HG02759 (cell line): ENCODE measurements at regions not wholly inside any gene's neighbourhood (a gene's known extent, or its start where the extent isn't known, plus 50 kb on each side); places are given as distances from the start of the nearest gene placed in this dataset.

Experiments
- ATAC-seq: cut with Tn5 transposase; IDR thresholded peaks from one replicate; pipeline ENCODE4 v1.9.1; 2021; ENCODE audit warnings: mild to moderate bottlenecking, moderate library complexity; ENCODE audit not compliant: unreplicated experiment

DNA sequence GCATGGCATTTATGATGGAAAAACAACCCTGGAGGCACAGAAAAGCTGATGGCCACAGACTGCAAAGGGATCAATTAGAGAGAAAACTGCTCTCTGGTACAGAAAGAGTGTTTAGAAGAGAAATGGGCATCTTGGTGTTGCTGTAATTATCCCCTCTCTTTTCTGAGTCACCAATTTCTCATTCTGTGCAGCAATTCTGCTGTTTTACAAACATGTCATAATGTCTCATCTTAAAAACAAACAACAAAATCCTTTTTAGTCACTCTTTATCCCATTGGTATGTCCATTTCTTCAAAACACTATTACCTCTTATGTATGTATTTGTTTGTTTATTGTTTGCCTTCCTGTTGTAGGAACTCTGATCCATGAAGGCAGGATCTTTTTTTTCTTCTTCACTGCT lies 73.9 kb upstream of the HK2 start:
- no peak for ATAC-seq

DNA sequence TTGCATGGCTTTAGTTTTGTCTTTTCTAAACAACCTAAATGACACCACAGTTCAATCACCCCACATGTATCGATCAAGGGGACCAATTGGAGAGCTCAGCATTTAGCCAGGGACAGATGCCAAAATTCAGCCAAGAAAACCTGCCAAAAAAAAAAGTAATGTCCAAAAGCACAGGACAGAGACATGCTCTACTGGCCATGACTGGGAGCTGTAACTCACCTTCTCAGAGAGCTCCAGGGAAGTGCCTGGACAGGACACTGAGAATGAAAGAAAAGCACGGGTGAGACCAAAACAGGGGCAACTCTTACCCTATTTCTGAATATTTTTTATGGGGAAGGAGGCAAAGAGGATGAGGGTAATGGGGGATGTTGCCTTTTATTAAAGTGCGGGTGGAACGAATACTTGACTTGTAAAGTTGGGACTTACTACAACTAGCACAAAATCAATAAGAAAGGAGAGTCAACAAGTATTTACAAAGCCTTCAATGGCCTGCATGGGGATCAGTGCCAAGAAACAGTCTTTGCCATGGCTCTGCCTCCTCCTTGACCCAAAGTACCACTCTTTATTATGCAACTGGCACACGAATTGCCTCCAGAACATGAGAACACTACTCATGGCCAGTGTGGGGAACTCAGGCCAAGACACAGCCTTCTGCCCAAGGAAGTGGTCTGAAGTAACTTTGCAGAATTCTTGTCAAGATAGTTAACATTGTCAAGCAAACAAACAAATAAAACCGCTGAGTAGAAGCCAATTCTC lies 72.9 kb upstream of the HK2 start:
- no peak for ATAC-seq

DNA sequence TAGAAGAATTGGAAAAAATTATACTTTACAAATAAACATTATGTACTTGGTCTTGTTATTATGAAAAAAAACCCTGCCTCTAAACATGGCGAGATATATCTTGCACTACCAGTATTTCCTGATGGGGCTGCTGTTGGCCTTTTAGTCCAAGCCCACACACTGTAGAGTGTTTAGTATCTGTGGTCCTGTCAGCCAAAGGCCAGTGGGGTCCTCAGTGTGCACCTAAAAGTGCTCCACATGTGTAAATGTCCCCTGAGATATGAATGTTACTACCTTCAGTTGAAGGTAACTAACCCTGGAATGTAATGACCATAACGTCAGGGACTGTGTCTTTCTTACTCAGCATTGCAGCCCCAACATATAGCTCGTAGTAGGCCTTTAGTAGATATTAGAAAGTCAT lies 71.1 kb upstream of the HK2 start:
- no peak for ATAC-seq

DNA sequence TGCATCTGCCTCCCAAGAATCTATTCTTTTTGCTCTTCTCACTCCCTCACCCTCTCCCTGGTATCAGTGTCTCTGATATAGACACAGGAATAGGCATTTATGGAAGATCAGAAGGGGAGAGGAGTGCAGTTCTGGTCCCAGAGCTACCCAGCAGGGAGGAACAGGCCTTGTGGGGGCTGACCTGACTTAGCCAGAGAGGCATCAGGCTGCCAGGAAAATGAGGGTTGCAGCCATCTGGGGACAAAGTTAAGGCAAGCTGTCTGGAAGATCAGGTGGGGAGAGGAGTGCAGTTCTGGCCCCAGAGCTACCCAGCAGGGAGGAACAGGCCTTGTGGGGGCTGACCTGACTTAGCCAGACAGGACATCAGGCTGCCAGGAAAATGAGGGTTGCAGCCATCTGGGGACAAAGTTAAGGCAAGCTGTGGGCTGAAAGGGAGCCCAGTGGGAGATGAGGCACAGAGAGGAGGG lies 69.9 kb upstream of the HK2 start:
- ATAC-seq: no peak

DNA sequence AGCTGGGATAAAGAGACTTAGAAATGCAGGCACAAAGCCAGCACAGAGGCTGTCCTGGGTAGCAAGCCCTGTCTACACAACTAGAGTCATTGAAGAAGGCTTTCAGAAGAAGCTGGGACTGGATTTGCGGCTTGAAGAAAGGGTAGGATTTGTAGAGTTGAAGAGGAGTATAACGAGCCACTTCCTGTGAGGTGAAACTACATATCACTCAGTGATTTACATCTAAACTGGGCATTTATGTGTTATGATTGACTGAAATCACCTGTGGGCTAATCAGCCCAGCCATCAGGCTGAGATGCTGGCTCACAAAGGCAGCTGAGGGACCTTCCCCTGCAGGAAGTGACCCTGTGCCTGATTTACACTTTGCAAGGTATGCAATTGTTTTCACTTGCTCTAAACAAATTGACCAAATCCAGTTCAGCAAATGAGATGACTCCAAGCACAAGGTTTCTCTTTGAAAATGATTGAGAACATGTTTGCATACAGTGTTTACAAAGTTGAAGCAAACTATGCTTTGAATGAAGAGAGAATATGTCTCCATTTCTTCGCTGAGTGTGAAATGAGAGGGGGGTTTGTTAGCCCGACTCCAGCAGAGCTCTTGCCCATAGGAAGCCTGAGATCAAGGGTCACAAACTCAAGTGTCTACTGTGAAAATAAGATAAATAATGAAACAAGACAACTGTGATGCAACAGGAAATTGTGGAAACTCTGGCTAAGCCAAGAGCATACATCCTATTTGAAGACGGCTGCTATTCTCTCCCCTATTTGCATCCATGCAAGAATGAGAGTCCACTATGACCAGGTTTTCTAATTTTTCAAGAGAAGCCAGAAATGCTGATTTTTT lies 69.3 kb upstream of the HK2 start:
- peak; percentile 44 for ATAC-seq

DNA sequence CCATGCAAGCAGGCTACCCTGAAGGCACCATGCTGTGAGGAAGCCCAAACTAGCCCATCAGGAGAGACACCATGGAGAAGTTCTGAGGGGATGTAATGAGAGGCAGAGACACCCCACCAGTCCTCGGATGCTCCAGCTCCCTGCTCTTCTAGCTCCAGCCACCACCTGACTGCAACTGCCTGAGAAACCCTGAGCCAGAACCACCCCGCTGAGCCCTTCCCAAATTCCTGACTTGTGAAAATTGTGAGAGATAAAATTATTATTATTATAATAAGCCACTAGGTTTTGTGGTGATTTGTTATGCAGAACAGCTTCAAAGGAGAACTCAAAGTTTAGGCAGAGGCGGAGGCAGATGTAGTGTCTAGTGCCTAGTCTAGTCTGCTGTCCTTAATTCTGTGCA lies 67.1 kb upstream of the HK2 start:
- no peak for ATAC-seq

DNA sequence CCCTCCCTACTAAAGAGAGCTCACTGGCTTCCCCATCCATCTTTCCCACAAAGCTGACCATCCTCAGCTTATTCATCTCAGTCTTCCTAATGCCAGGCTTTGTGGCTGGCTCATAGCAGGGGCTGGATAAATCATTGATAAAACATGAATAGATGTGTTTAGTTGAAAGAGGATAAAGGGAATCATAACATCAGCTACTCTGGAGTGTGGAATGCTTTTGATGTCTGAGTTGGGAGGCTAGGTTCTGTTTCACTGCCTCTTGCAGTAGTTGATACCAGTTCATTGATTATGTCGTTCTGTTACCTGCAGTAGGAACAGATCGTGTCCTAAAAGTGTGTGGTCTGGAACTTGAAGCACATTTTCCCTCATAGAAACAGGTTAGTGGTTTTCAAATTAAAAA lies 66.3 kb upstream of the HK2 start:
- no peak for ATAC-seq

DNA sequence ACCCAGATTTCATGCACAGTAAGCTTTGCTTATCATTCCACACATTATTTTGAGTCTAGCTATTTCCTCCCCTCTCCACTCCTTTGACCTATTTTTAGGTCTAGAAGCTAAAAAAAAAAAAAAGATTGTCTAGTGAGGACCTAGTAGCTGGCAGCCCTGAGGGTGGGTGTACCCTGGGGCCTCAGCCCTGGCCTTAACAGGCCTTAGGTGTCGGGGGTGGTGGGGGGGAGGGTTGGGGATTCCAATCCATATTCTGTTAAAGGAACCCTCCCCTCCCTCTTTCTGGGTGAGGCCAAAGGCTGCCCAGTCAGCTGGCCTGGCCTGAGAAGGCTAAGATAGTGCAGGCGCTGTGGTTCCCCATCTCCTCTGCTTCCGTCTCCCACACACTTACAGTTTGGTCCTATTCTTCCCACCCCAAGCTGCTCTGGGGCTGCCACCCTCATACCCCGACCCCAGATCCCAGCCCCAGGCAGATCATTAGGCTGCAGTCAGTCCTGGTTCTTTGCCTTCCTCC lies 65.5 kb upstream of the HK2 start:
- no peak for ATAC-seq

DNA sequence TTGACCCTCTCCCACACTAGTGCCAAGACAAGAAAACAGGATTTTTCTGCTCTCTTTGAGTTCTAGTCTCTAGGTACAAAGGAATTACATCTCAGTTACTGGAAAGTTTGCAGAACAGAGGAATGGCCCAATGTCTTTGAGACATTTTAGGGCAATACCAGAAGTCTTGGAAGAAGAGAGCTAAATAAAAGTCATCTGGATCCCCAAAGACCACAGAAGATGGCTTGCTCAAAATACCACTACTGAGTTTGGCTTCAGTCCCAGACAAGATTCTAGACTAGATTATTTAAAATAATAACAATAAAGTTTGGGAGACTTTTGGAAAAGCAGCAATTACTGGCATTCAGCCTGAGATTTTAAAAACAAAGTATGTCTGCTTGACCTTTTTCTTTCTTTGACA lies 61.9 kb upstream of the HK2 start:
- ATAC-seq: no peak

DNA sequence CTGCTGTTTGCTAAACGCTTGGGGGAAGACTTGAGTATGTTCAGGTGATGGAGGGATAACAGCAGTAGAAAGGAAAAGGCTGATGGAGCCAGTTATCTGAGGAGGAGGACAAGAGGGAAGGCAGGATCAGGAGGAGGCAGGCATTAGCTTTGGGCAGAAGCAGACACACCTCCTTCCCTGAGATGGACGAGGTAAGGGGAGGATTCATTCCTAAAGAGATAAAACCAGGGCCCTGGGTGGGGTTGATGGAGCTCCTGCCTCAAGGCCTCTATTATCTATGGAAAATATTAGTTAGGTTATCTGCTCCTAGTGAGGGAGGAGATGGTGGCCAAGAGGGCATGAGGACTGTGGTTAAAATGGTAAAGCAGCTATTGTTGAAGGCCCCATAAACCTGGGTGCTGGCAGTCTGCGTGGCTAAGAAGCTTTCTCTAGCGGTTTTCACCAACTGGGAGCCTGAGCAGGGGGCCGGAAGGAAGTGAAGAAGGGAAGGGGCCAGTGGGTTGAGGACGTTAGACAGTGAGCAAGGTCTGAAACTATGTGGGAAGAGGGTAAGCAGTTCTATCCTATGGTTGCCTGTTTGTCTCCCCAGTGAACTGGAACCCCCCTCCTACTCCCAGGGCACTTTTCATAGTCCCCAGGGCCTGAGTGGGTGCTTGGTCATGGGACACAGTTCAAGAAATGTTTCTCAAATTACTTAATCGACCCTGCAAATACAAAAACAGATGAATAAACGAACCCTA lies 56.6 kb upstream of the HK2 start:
- no peak for ATAC-seq

DNA sequence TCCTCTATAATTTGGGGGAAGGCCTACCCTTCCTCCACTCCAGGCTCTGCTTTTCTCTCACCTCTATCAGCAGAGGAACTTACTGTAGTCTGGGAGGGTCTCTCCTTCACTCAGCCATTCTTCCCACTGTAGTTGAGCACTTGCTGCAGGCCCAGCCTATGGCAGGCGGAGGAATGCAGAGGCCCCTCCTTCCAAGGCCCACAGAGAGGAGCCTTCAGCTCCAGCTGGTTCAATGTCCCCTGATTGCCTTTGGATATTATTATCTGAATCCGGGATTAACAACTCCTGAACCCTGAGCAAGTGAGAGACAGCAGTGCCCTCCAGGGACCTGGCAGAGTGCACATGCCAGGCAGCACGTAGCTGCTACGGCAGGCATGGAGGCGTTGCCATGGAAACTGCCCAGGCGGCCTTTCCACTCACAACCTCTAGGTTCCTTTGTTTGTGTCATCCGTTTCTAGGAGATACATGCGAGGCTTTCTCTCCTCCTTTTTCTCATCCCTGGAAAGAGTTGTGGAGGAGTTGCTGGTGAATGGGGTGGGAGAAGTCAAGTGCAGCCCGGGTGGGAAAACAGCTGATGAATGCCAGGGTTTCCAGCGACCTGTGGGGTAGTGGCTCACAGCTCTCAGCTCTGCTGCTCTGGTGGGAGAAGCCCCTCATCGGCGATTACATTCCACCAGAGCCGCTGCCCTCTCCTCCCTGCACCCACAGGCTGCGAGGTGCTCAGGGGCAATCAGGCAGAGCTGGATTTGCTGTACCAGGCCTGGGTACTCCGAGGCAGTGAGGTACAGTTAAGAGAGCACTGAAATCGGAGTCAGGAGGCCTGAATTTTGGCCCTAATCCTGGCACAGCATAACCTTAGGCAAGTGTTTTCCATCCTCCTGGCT lies 55.3 kb upstream of the HK2 start:
- no peak for ATAC-seq

DNA sequence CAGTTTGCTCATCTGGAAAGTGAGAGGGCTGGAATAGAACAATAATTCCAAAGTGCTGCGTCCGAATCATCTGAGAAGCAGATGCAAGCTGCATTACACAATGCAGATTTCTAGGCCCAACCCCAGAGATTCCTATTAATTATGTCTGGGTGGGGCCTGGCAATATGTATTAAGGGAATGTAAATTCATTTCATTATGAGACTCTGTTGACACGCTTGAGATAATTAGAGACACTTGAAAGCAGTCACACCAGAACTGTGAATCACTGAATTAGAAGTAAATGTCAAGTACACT lies 54.7 kb upstream of the HK2 start:
- ATAC-seq: no peak

DNA sequence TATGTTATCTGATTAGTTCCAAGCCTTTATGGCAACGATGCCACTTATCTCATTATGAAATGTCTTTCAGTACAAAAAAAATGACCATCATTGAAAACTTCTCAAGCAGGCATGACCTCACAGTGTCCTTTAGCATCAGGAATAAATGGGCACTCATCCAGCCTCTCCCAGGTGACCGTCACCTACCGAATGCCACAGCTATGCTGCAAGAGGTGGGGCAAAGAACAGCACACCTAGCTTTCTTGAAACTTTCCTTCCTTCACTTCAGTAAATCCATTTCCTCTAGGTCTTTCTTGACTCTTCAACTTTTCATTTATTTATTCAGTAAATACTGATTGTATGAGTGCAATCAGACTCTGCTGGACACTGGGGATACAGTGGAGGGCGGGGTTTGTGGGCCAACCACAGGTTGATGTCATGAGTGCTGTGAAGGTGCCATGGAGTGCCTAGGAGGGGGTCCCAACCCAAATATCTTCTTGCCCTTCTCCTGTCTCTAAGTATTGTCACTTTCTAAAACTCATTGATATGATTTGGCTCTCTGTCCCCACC lies 54.3 kb upstream of the HK2 start:
- ATAC-seq: no peak
